A673 (cell line): ENCODE measurements at regions not wholly inside any gene's neighbourhood (a gene's known extent, or its start where the extent isn't known, plus 50 kb on each side); places are given as distances from the start of the nearest gene placed in this dataset.

Source experiments
- EZH2 ChIP-seq: fragments of 200-600 bp; sonication (generic); IDR thresholded peaks from 2 replicates; pipeline ENCODE4 v1.6.1; 2017; ENCODE audit warnings: borderline replicate concordance, low read depth, mild to moderate bottlenecking, mixed read lengths, antibody characterized with exemption, low read length; ENCODE audit not compliant: poor library complexity, severe bottlenecking
- TF ChIP-seq, protein P1 (sequence below): fragments of 300-800, 200-600 bp; sonication (generic); conservative IDR thresholded peaks from 2 replicates; pipeline ENCODE4 v1.5.1; 2017; ENCODE audit warnings: low read depth, mild to moderate bottlenecking, antibody characterized with exemption, low read length, moderate library complexity, mixed read lengths

DNA sequence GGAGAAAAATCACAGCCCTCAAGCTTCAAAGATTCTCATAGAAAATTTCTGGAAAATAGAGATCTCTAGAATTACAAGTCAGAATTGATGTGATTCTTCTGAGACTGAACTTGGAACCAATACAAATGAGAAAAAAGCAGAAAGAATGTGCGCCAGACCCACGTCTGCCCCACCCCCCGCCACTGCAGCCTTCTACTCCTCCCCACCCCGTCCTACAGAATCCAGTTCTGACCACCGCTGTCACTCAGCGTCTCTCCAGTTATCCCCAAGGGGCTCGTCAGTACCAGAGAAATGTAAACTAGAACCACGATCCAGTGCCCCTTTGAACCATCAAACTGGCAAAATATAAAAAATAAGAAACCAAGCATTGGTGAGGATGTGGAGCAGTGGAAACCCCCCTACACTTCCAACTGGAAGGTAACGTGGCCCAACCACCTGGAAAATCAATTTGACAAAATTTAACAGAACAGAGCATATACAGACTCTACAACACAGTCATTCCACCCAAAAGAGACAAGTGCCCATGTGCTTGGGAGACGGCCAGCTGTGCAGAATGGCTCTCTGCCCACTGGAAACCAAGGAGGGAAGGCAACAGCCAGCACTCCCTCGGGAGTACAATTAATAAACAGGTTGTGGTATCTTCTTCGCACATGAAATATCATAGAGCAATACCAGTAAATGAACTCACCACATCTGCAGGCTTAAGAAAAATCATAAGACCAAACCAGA is 397.9 kb downstream of the TNS3 start:
- TF ChIP-seq, protein P1, sequence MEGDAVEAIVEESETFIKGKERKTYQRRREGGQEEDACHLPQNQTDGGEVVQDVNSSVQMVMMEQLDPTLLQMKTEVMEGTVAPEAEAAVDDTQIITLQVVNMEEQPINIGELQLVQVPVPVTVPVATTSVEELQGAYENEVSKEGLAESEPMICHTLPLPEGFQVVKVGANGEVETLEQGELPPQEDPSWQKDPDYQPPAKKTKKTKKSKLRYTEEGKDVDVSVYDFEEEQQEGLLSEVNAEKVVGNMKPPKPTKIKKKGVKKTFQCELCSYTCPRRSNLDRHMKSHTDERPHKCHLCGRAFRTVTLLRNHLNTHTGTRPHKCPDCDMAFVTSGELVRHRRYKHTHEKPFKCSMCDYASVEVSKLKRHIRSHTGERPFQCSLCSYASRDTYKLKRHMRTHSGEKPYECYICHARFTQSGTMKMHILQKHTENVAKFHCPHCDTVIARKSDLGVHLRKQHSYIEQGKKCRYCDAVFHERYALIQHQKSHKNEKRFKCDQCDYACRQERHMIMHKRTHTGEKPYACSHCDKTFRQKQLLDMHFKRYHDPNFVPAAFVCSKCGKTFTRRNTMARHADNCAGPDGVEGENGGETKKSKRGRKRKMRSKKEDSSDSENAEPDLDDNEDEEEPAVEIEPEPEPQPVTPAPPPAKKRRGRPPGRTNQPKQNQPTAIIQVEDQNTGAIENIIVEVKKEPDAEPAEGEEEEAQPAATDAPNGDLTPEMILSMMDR = no peak
- TF ChIP-seq EZH2 = no peak
